WTC11 (cell line): ENCODE measurements at regions not wholly inside any gene's neighbourhood (a gene's known extent, or its start where the extent isn't known, plus 50 kb on each side); places are given as distances from the start of the nearest gene placed in this dataset.
"Not testable (repeated sequence)": the region's sequence is repeated elsewhere in the genome, so short reads cannot be mapped to it uniquely, and the experiment has no call there.

Source experiments
- MAX ChIP-seq: sonication (generic); formaldehyde crosslinking; IDR thresholded peaks from 2 replicates; pipeline ENCODE4 v1.8.0; 2022; ENCODE audit warnings: mild to moderate bottlenecking, missing genetic modification reagents
- TEAD1 ChIP-seq: sonication (generic); formaldehyde crosslinking; IDR thresholded peaks from 2 replicates; pipeline ENCODE4 v1.8.0; 2022; ENCODE audit warnings: mild to moderate bottlenecking, missing genetic modification reagents
- ZNF671 ChIP-seq: fragments of 250-450 bp; sonication (Bioruptor Pico); IDR thresholded peaks from 2 replicates; pipeline ENCODE4 v1.8.0; 2021; ENCODE audit warnings: mild to moderate bottlenecking
- TF ChIP-seq, protein P1 (sequence below): fragments of 200-600 bp; IDR thresholded peaks from 2 replicates; pipeline ENCODE4 v1.8.0; 2022; ENCODE audit warnings: antibody characterized with exemption
- TF ChIP-seq, protein P2 (sequence below): fragments of 250-450 bp; sonication (Bioruptor Pico); IDR thresholded peaks from 2 replicates; pipeline ENCODE4 v2.1.2; 2022; ENCODE audit warnings: mild to moderate bottlenecking, moderate library complexity

- TF ChIP-seq, protein P1, sequence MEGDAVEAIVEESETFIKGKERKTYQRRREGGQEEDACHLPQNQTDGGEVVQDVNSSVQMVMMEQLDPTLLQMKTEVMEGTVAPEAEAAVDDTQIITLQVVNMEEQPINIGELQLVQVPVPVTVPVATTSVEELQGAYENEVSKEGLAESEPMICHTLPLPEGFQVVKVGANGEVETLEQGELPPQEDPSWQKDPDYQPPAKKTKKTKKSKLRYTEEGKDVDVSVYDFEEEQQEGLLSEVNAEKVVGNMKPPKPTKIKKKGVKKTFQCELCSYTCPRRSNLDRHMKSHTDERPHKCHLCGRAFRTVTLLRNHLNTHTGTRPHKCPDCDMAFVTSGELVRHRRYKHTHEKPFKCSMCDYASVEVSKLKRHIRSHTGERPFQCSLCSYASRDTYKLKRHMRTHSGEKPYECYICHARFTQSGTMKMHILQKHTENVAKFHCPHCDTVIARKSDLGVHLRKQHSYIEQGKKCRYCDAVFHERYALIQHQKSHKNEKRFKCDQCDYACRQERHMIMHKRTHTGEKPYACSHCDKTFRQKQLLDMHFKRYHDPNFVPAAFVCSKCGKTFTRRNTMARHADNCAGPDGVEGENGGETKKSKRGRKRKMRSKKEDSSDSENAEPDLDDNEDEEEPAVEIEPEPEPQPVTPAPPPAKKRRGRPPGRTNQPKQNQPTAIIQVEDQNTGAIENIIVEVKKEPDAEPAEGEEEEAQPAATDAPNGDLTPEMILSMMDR, result not testable (repeated sequence)
- TF ChIP-seq MAX, ZNF671, TEAD1 (CRISPR knock-in tag): not testable (repeated sequence)
- TF ChIP-seq, protein P2, sequence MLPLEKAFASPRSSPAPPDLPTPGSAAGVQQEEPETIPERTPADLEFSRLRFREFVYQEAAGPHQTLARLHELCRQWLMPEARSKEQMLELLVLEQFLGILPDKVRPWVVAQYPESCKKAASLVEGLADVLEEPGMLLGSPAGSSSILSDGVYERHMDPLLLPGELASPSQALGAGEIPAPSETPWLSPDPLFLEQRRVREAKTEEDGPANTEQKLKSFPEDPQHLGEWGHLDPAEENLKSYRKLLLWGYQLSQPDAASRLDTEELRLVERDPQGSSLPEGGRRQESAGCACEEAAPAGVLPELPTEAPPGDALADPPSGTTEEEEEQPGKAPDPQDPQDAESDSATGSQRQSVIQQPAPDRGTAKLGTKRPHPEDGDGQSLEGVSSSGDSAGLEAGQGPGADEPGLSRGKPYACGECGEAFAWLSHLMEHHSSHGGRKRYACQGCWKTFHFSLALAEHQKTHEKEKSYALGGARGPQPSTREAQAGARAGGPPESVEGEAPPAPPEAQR (CRISPR knock-in tag), result not testable (repeated sequence)
Measured at GRCh38 chr1:120588811-120589210, 134.9 kb upstream of the NBPF26 start.
